ENCODE measurements at regions not wholly inside any gene's neighbourhood (a gene's known extent, or its start where the extent isn't known, plus 50 kb on each side); places are given as distances from the start of the nearest gene placed in this dataset.

- Histone ChIP-seq H3K27ac (no peak overlapping the region), H3K36me3 (replicated peaks in 1 of 2) (no peaks in the 10 kb centered on the region), H3K9me3 (replicated peaks in 1 of 3) (no peaks in the 10 kb centered on the region), H3K27me3 (no peaks in the 10 kb centered on the region), H3K4me1 (replicated peaks in 1 of 2) (peaks cover 0 to 19% of the 10 kb centered on the region in 2 donors), H3K4me3 (no peak overlapping the region)
- intact Hi-C loops (cut with DNase I), result no loop called here
- DNase-seq, result no peak
- WGBS, 4 donors, result 76 to 94% (median 85%) methylated on average over 6 to 7 of the region's 7 CpGs
- TF ChIP-seq POLR2A (IDR thresholded peaks at IDR 0.05) (no peak), CTCF (IDR thresholded peaks at IDR 0.05) (no peak)
Measured at GRCh38 chr14:22509036-22509709, 79.9 kb downstream of the DAD1 start.

DNA sequence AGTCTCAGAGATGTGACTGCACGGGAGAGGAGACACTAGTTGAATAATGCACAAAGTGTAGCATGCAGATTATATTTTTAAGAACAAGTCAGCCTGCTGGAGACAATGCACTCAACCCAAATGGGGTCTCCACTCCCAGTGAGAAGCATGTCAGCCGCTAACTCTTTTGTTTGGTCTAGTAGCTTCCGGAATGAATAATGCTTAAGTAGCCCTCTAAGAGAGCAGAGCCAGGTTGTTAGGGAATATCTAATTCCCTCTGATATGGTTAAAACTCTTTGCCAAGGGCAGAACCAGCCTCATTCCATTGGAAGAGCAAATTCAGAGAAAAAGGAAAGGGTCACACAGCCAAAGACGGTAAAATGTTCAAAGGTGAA is 80.4 kb downstream of the DAD1 start:
- no peaks in the 10 kb centered on the region for H3K27me3 ChIP-seq
- no peak overlapping the region for H3K27ac ChIP-seq
- H3K4me1 ChIP-seq (replicated peaks in 1 of 2), result peaks cover 0 to 18% of the 10 kb centered on the region in 2 donors
- H3K36me3 ChIP-seq (replicated peaks in 1 of 2), result no peaks in the 10 kb centered on the region
- intact Hi-C loops (cut with DNase I), result no loop called here
- WGBS, 4 donors, result 81 to 86% (median 84%) methylated on average over 4 of the region's 4 CpGs
- no peak overlapping the region for H3K4me3 ChIP-seq
- TF ChIP-seq CTCF (IDR thresholded peaks at IDR 0.05) (no peak), POLR2A (IDR thresholded peaks at IDR 0.05) (no peak)
- DNase-seq, result no peak
- H3K9me3 ChIP-seq (replicated peaks in 1 of 3), result no peaks in the 10 kb centered on the region

GRCh38 chr14:22508150-22508457 is 80.9 kb downstream of the DAD1 start:
- TF ChIP-seq CTCF (IDR thresholded peaks at IDR 0.05), result no peak
- TF ChIP-seq POLR2A (IDR thresholded peaks at IDR 0.05), result no peak
- Histone ChIP-seq H3K4me3 (no peak overlapping the region), H3K27ac (no peak overlapping the region), H3K27me3 (no peaks in the 10 kb centered on the region), H3K36me3 (replicated peaks in 1 of 2) (no peaks in the 10 kb centered on the region), H3K4me1 (replicated peaks in 1 of 2) (peaks cover 0 to 15% of the 10 kb centered on the region in 2 donors), H3K9me3 (replicated peaks in 1 of 3) (no peaks in the 10 kb centered on the region)
- DNase-seq, result no peak
- WGBS, 4 donors, result 79 to 86% (median 83%) methylated on average over 2 of the region's 2 CpGs
- intact Hi-C loops (cut with DNase I), result no loop called here

GRCh38 chr14:22506778-22507351 is 82.2 kb downstream of the DAD1 start:
- Histone ChIP-seq H3K36me3 (replicated peaks in 1 of 2) (no peaks in the 10 kb centered on the region), H3K27me3 (no peaks in the 10 kb centered on the region), H3K27ac (no peak overlapping the region), H3K4me3 (no peak overlapping the region), H3K4me1 (replicated peaks in 1 of 2) (peaks cover 0 to 3% of the 10 kb centered on the region in 2 donors), H3K9me3 (replicated peaks in 1 of 3) (no peaks in the 10 kb centered on the region)
- no peak for DNase-seq
- TF ChIP-seq POLR2A (IDR thresholded peaks at IDR 0.05), result no peak
- TF ChIP-seq CTCF (IDR thresholded peaks at IDR 0.05), result no peak
- 31 to 41% (median 36%) methylated on average over 2 of the region's 2 CpGs for WGBS, 4 donors
- intact Hi-C loops (cut with DNase I), result no loop called here

Data from adrenal gland (tissue), 9 donors.